HG03159 (cell line): ENCODE measurements at regions not wholly inside any gene's neighbourhood (a gene's known extent, or its start where the extent isn't known, plus 50 kb on each side); places are given as distances from the start of the nearest gene placed in this dataset.
A peak's percentile ranks its signal among the peaks of the same experiment; 100 is the strongest.

ENCODE experiments used
- ATAC-seq: cut with Tn5 transposase; IDR thresholded peaks from one replicate; pipeline ENCODE4 v1.9.1; 2021; ENCODE audit warnings: mild to moderate bottlenecking, moderate library complexity; ENCODE audit not compliant: unreplicated experiment

GRCh38 chr15:95830281-95830680 is 500.2 kb upstream of the NR2F2 start:
- ATAC-seq = no peak

GRCh38 chr15:95832668-95833067 is 497.8 kb upstream of the NR2F2 start:
- ATAC-seq = no peak

- ATAC-seq = no peak
Measured at GRCh38 chr15:95834028-95834804, 496.3 kb upstream of the NR2F2 start.

- ATAC-seq = no peak
Measured at GRCh38 chr15:95836536-95836935, 494.0 kb upstream of the NR2F2 start.

GRCh38 chr15:95837341-95838004 is 493.0 kb upstream of the NR2F2 start:
- ATAC-seq = no peak

- ATAC-seq = peak; percentile 96
Measured at GRCh38 chr15:95839367-95839782, 491.1 kb upstream of the NR2F2 start.

GRCh38 chr15:95840004-95840403 is 490.5 kb upstream of the NR2F2 start:
- ATAC-seq = no peak

- no peak for ATAC-seq
Measured at GRCh38 chr15:95840855-95841254, 489.6 kb upstream of the NR2F2 start.

- ATAC-seq = no peak
Measured at GRCh38 chr15:95842576-95842975, 487.9 kb upstream of the NR2F2 start.

- ATAC-seq = no peak
Measured at GRCh38 chr15:95843241-95843910, 487.1 kb upstream of the NR2F2 start.

GRCh38 chr15:95845862-95846515 is 484.5 kb upstream of the NR2F2 start:
- ATAC-seq = no peak

GRCh38 chr15:95848126-95848525 is 482.4 kb upstream of the NR2F2 start:
- ATAC-seq = no peak

- ATAC-seq = no peak
Measured at GRCh38 chr15:95850837-95851236, 479.7 kb upstream of the NR2F2 start.

GRCh38 chr15:95853350-95853749 is 477.1 kb upstream of the NR2F2 start:
- no peak for ATAC-seq

- ATAC-seq = no peak
Measured at GRCh38 chr15:95857124-95857757, 473.3 kb upstream of the NR2F2 start.

GRCh38 chr15:95857758-95858157 is 472.7 kb upstream of the NR2F2 start:
- ATAC-seq = no peak

GRCh38 chr15:95860406-95860805 is 470.1 kb upstream of the NR2F2 start:
- ATAC-seq = no peak

- ATAC-seq = peak; percentile 75
Measured at GRCh38 chr15:95864467-95864886, 466.0 kb upstream of the NR2F2 start.

GRCh38 chr15:95865330-95865739 is 465.2 kb upstream of the NR2F2 start:
- no peak for ATAC-seq

GRCh38 chr15:95866711-95867440 is 463.6 kb upstream of the NR2F2 start:
- no peak for ATAC-seq
